ENCODE measurements at regions not wholly inside any gene's neighbourhood (a gene's known extent, or its start where the extent isn't known, plus 50 kb on each side); places are given as distances from the start of the nearest gene placed in this dataset.
"Not testable (repeated sequence)": the region's sequence is repeated elsewhere in the genome, so short reads cannot be mapped to it uniquely, and the experiment has no call there.

- POLR2A ChIA-PET: no interaction called here
- TF ChIP-seq CTCF (IDR thresholded peaks at IDR 0.05; ENCODE audit: control extremely low read depth, extremely low read depth, low read depth, missing control alignments): no peak
- DNase-seq (ENCODE audit: extremely low spot score): no peak
- CTCF ChIA-PET: no interaction called here
These were observed 352.1 kb upstream of the CD180 start for GRCh38 chr5:67548520-67549295.

GRCh38 chr5:67547682-67548081, 351.1 kb upstream of the CD180 start:
- DNase-seq (ENCODE audit: extremely low spot score): no peak
- TF ChIP-seq CTCF (IDR thresholded peaks at IDR 0.05; ENCODE audit: control extremely low read depth, extremely low read depth, low read depth, missing control alignments): no peak
- ChIA-PET POLR2A (no interaction called here), CTCF (no interaction called here)

- DNase-seq (ENCODE audit: extremely low spot score); POLR2A ChIA-PET; CTCF ChIA-PET: not testable (repeated sequence)
These were observed 348.3 kb upstream of the CD180 start for GRCh38 chr5:67544942-67545341.

DNA sequence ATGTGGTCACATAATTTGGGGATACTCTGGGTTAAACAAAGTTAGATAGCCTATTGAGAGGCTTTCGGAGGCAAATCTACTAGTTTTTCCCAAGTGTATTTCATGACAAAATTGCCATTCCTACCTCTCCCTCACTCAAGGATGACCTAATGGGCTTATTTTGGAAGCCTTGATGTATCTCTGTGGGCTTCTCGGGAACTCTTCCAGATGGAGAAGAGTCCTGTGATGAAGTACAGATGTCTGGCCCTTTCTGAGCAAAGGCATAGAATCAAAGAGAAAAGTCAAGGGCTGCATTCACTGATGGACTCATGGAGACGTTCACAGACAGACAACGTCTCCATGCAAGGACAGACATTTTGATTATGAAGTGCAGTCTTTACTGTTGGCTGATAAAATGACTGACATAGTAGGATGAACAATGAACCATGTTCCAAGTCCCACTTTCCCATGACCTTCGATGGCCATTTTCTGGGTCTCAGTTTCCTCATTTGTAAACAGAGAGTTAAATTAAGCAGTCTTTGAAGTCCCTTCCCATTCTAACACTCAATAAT, 347.2 kb upstream of the CD180 start:
- TF ChIP-seq CTCF (IDR thresholded peaks at IDR 0.05; ENCODE audit: control extremely low read depth, extremely low read depth, low read depth, missing control alignments): no peak
- ChIA-PET POLR2A (no interaction called here), CTCF (interaction anchor here (1.0 kb wide), 1 partner anchor 9 kb away, joined by 3 read pairs; no protein-coding TSS in a partner anchor)
- DNase-seq (ENCODE audit: extremely low spot score): no peak

DNA sequence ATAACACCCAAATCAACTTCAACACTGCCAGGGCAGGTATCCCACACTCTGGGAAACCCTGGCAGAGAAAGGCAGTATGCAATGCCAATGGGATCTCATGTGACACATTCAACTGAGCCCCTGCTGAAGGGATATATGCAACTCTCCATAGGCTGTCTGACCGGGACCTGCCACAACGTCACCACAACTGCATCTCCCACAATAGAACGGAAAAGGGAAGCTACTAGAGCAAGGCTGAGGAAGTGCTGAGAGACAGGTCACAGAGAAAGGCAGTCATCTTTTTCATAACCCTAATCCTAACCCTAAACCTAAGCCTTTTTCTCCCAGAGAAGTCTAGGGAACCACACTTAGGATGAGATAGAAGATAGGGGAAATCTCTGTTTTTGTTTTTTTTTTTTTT, 345.9 kb upstream of the CD180 start:
- DNase-seq (ENCODE audit: extremely low spot score): no peak
- POLR2A ChIA-PET: no interaction called here
- no peak for TF ChIP-seq CTCF (IDR thresholded peaks at IDR 0.05; ENCODE audit: control extremely low read depth, extremely low read depth, low read depth, missing control alignments)
- CTCF ChIA-PET: no interaction called here

GRCh38 chr5:67541875-67542274, 345.3 kb upstream of the CD180 start:
- CTCF ChIA-PET: no interaction called here
- no peak for DNase-seq (ENCODE audit: extremely low spot score)
- POLR2A ChIA-PET: no interaction called here
- no peak for TF ChIP-seq CTCF (IDR thresholded peaks at IDR 0.05; ENCODE audit: control extremely low read depth, extremely low read depth, low read depth, missing control alignments)

GRCh38 chr5:67538855-67539506, 342.4 kb upstream of the CD180 start:
- POLR2A ChIA-PET: no interaction called here
- TF ChIP-seq CTCF (IDR thresholded peaks at IDR 0.05; ENCODE audit: control extremely low read depth, extremely low read depth, low read depth, missing control alignments): no peak
- CTCF ChIA-PET: no interaction called here
- no peak for DNase-seq (ENCODE audit: extremely low spot score)

Data from GM10248 (cell line).